Heart left ventricle (tissue), 16 donors: ENCODE measurements at regions not wholly inside any gene's neighbourhood (a gene's known extent, or its start where the extent isn't known, plus 50 kb on each side); places are given as distances from the start of the nearest gene placed in this dataset.

Experiments
- ATAC-seq, 4 donors: fragments of 200-7000 bp; cut with Tn5 transposase; one replicate each; pipeline ENCODE4 v1.9.1; 2020 to 2022; ENCODE audit warnings: moderate library complexity in 4 of 4, mild to moderate bottlenecking in 3 of 4, moderate number of reproducible peaks in 1 of 4
- DNase-seq, 5 donors: peaks; one replicate each; pipeline ENCODE4 v3.0.0-alpha.2; 2020
- H3K27ac ChIP-seq, 12 donors: fragments of 200-600 bp; sonication (generic) in 4 of 12; one replicate each; pipeline versions ENCODE4 v1.5.0 to v1.8.0; 2016 to 2022; ENCODE audit warnings: mild to moderate bottlenecking in 2 of 12
- H3K27me3 ChIP-seq, 9 donors: fragments of 200-600 bp; sonication (generic) in 2 of 9; one replicate each; pipeline versions ENCODE4 v1.5.1 to v1.8.0; 2016 to 2022; ENCODE audit warnings: mild to moderate bottlenecking in 3 of 9
- H3K36me3 ChIP-seq, 9 donors: fragments of 200-600 bp; sonication (generic) in 2 of 9; one replicate each; pipeline versions ENCODE4 v1.5.0 to v1.8.0; 2018 to 2022; ENCODE audit warnings: mild to moderate bottlenecking in 2 of 9
- H3K4me1 ChIP-seq, 12 donors: fragments of 200-600 bp; sonication (generic) in 4 of 12; one replicate each; pipeline versions ENCODE4 v1.5.0 to v1.8.0; 2016 to 2022; ENCODE audit warnings: mild to moderate bottlenecking in 3 of 12
- H3K4me3 ChIP-seq, 12 donors: fragments of 200-600 bp; sonication (generic) in 4 of 12; one replicate each; pipeline versions ENCODE4 v1.5.0 to v1.8.0; 2017 to 2022; ENCODE audit warnings: mild to moderate bottlenecking in 9 of 12, moderate library complexity in 4 of 12
- H3K9me3 ChIP-seq, 12 donors: fragments of 200-600 bp; sonication (generic) in 4 of 12; one replicate each; pipeline versions ENCODE4 v1.5.0 to v1.8.0; 2016 to 2022; ENCODE audit warnings: mild to moderate bottlenecking in 1 of 12
- CTCF ChIP-seq, 12 donors: fragments of 200-600 bp; sonication (generic) in 4 of 12; IDR thresholded peaks; one replicate each; pipeline versions ENCODE4 v1.5.0 to v1.8.0; 2018 to 2022; ENCODE audit warnings: antibody characterized with exemption in 12 of 12, mild to moderate bottlenecking in 5 of 12
- POLR2A ChIP-seq, 2 donors: fragments of 450-650 bp; IDR thresholded peaks; one replicate each; pipeline ENCODE4 v1.6.1; 2017; ENCODE audit warnings: antibody characterized with exemption in 2 of 2, mild to moderate bottlenecking in 2 of 2, moderate library complexity in 2 of 2
- WGBS, 4 donors: extraction: QIAGEN DNeasy Blood & Tissue Kit in 2 of 4; methylation state at CpG; one replicate each; pipeline versions ENCODE4 v1.1.5 to v1.1.7; 2013 to 2018; 5-methylcytosine and 5-hydroxymethylcytosine counted together
- intact Hi-C, 10 donors: fragments of 100-400 bp; cut with DNase I; formaldehyde crosslinking; loops; one replicate each; pipeline versions ENCODE4 v1.11.1 to v1.14.2; 2022
- donor health status: ischemic (EF 13 %, LVEDD 7.1; RV severe dilation, severe dysfunction).
- donor health status: healthy with polysubstance abuse.
- donor health status: DM: no; HTN: yes; CAD: no.
- donor health status: DM: no; HTN: no; CAD: no.
- donor health status: ischemic (EF 25% LVEDD 6.9; RV normal size, moderate dysfunction).
- donor health status: ischemic (EF 25% LVEDD 5.7; RV mildly dilated, moderate dysfunction).
- donor health status: healthy.
- donor health status: DM: yes; HTN: yes; CAD: no.
- donor health status: ischemic (EF 35%, LVEDD 5.7; RV mildly dilated, moderate dysfunction).
- donor health status: nonischemic (EF 11% LVEDD 7.7; RV severe dilation, severe dysfunction).
- donor health status: DM: yes; HTN: yes; CAD: no.
- donor health status: PGD.
- donor health status: ischemic (EF 29% LVEDD 5.4; RV normal size, mild dysfunction).
- donor health status: nonischemic (EF 23%, LVEDD 6.1; RV moderate dilation, normal function).

GRCh38 chrX:4690521-4690920, 977.1 kb upstream of the PRKX start:
- intact Hi-C loops: no loop called here
- Histone ChIP-seq H3K27ac (no peak overlapping the region), H3K4me3 (no peak overlapping the region), H3K9me3 (peaks cover 0 to 4% (median 0%) of the 10 kb centered on the region in 12 donors), H3K36me3 (no peaks in the 10 kb centered on the region), H3K27me3 (no peaks in the 10 kb centered on the region), H3K4me1 (no peaks in the 10 kb centered on the region)
- ATAC-seq (no peak), DNase-seq (no peak)
- 92 to 97% (median 94%) methylated on average over 2 of the region's 2 CpGs for WGBS, 4 donors
- TF ChIP-seq CTCF (IDR thresholded peaks at IDR 0.05) (no peak), POLR2A (IDR thresholded peaks at IDR 0.05) (no peak)

GRCh38 chrX:4682636-4683035, 969.2 kb upstream of the PRKX start:
- DNase-seq: no peak
- intact Hi-C loops: no loop called here
- Histone ChIP-seq H3K36me3 (no peaks in the 10 kb centered on the region), H3K4me3 (no peak overlapping the region), H3K4me1 (no peaks in the 10 kb centered on the region), H3K27me3 (no peaks in the 10 kb centered on the region), H3K27ac (no peak overlapping the region), H3K9me3 (peaks cover 0 to 4% (median 0%) of the 10 kb centered on the region in 12 donors)
- no peak for ATAC-seq
- TF ChIP-seq POLR2A (IDR thresholded peaks at IDR 0.05) (no peak), CTCF (IDR thresholded peaks at IDR 0.05) (no peak)
- 70 to 89% (median 77%) methylated on average over 6 of the region's 6 CpGs for WGBS, 4 donors

- ATAC-seq (no peak), DNase-seq (no peak)
- 54 to 63% (median 61%) methylated on average over 4 of the region's 4 CpGs for WGBS, 4 donors
- Histone ChIP-seq H3K27me3 (no peaks in the 10 kb centered on the region), H3K27ac (no peak overlapping the region), H3K4me1 (no peaks in the 10 kb centered on the region), H3K36me3 (no peaks in the 10 kb centered on the region), H3K9me3 (peaks cover 0 to 4% (median 0%) of the 10 kb centered on the region in 12 donors), H3K4me3 (no peak overlapping the region)
- intact Hi-C loops: no loop called here
- TF ChIP-seq POLR2A (IDR thresholded peaks at IDR 0.05): no peak
- no peak for TF ChIP-seq CTCF (IDR thresholded peaks at IDR 0.05)
Measured at GRCh38 chrX:4675686-4676300, 962.3 kb upstream of the PRKX start.

- 77 to 84% (median 84%) methylated on average over 6 of the region's 6 CpGs for WGBS, 4 donors
Measured at GRCh38 chrX:4674028-4674782, 960.8 kb upstream of the PRKX start.

More at GRCh38 chrX:4674028-4674782, 960.8 kb upstream of the PRKX start:
- TF ChIP-seq POLR2A (IDR thresholded peaks at IDR 0.05) (no peak), CTCF (IDR thresholded peaks at IDR 0.05) (no peak)
- no peaks in the 10 kb centered on the region for H3K36me3 ChIP-seq
- intact Hi-C loops: no loop called here
- peaks cover 0 to 4% (median 0%) of the 10 kb centered on the region in 12 donors for H3K9me3 ChIP-seq
- no peaks in the 10 kb centered on the region for H3K27me3 ChIP-seq
- no peak overlapping the region for H3K27ac ChIP-seq
- H3K4me3 ChIP-seq: no peak overlapping the region
- no peak for ATAC-seq
- no peaks in the 10 kb centered on the region for H3K4me1 ChIP-seq
- DNase-seq: no peak
